ENCODE measurements at regions not wholly inside any gene's neighbourhood (a gene's known extent, or its start where the extent isn't known, plus 50 kb on each side); places are given as distances from the start of the nearest gene placed in this dataset.
"Not testable (repeated sequence)": the region's sequence is repeated elsewhere in the genome, so short reads cannot be mapped to it uniquely, and the experiment has no call there.

DNA sequence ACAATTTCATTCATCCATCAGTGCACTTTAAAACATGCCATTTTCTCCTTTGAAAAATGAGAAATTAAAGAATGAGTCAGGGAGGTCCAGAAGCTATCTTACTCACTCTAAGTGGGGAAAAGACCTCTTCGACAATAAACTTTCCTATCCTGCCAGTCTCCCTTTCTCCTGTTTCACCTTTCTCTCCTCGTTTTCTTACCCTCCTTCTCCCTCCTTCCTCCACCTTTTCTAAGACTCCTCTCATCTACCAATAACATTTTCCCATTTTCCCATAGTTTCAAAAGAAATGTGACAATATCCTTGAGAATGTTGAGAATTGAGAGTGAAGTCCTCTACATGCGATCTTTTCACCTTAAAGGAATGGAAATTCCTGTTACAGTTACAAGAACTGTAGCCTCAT lies 450.5 kb upstream of the GRAMD2B start:
- DNase-seq (ENCODE audit: low read depth in 1 of 2, low spot score in 1 of 2) = no peak
- no peak for TF ChIP-seq JUND (IDR thresholded peaks at IDR 0.05; ENCODE audit: low read depth)
- in situ Hi-C loops (cut with HindIII; ENCODE audit: low pct_unique_long_range_greater_than_20kb, low sequenced_read_pairs) = no loop called here

GRCh38 chr5:125974679-125975078 lies 448.5 kb upstream of the GRAMD2B start:
- in situ Hi-C loops (cut with HindIII; ENCODE audit: low pct_unique_long_range_greater_than_20kb, low sequenced_read_pairs) = no loop called here
- DNase-seq (ENCODE audit: low read depth in 1 of 2, low spot score in 1 of 2) = no peak
- no peak for TF ChIP-seq JUND (IDR thresholded peaks at IDR 0.05; ENCODE audit: low read depth)

- in situ Hi-C loops (cut with HindIII; ENCODE audit: low pct_unique_long_range_greater_than_20kb, low sequenced_read_pairs) = no loop called here
- DNase-seq (ENCODE audit: low read depth in 1 of 2, low spot score in 1 of 2) = no peak
- no peak for TF ChIP-seq JUND (IDR thresholded peaks at IDR 0.05; ENCODE audit: low read depth)
Measured at GRCh38 chr5:125976421-125977000, 446.7 kb upstream of the GRAMD2B start.

GRCh38 chr5:125978015-125978414 lies 445.2 kb upstream of the GRAMD2B start:
- no peak for TF ChIP-seq JUND (IDR thresholded peaks at IDR 0.05; ENCODE audit: low read depth)
- DNase-seq (ENCODE audit: low read depth in 1 of 2, low spot score in 1 of 2) = peak in 1 of 2 experiments; percentile 6
- in situ Hi-C loops (cut with HindIII; ENCODE audit: low pct_unique_long_range_greater_than_20kb, low sequenced_read_pairs) = no loop called here

DNA sequence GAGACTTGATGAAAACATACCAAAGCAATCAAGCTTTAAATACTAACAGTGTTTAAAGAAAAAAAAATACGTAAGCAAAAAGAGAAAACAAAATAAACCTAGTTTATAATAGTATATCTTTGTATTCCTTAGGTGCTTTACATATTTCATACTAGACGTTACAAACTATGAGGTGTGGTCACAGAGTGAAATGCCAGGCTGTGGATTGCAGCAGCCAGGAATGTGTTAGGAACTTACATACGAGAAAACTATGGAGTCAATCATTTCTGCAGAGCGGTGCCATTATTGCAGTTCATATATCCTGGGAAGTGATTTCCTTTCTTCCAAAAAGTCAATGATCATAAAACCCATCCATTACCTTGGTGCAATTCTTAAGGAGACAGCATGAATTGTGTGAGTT lies 443.6 kb upstream of the GRAMD2B start:
- no peak for TF ChIP-seq JUND (IDR thresholded peaks at IDR 0.05; ENCODE audit: low read depth)
- in situ Hi-C loops (cut with HindIII; ENCODE audit: low pct_unique_long_range_greater_than_20kb, low sequenced_read_pairs) = no loop called here
- DNase-seq (ENCODE audit: low read depth in 1 of 2, low spot score in 1 of 2) = no peak

- in situ Hi-C loops (cut with HindIII; ENCODE audit: low pct_unique_long_range_greater_than_20kb, low sequenced_read_pairs) = no loop called here
- TF ChIP-seq JUND (IDR thresholded peaks at IDR 0.05; ENCODE audit: low read depth) = no peak
- DNase-seq (ENCODE audit: low read depth in 1 of 2, low spot score in 1 of 2) = no peak
Measured at GRCh38 chr5:125981016-125981415, 442.2 kb upstream of the GRAMD2B start.

DNA sequence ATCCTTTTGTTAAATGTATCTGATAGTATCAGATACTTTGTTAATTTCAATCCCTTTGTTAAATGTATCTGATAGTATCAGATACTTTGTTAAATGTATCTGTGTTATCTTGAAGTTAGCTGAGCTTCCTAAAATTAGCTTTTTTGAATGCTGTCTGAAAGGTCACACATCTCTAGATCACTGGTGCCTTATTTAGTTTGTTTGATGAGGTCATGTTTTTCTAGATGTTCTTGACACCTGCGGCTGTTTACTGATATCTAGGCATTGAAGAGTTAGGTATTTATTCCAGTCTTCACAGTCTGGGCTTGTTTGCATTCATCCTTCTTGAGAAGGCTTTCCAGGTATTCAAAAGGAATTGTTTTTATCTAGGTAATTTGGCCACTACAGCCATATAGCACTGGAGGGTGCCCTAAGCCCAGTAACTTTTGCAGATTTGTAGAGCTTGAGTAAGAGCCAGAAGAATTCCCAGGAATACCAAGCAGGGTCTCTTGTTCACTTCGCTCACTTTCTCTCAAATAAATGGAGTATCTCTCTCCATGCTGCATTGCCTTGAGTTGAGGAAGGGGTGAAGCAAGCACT lies 435.4 kb upstream of the GRAMD2B start:
- in situ Hi-C loops (cut with HindIII; ENCODE audit: low pct_unique_long_range_greater_than_20kb, low sequenced_read_pairs) = no loop called here
- TF ChIP-seq JUND (IDR thresholded peaks at IDR 0.05; ENCODE audit: low read depth) = no peak

GRCh38 chr5:125992050-125992449 lies 431.2 kb upstream of the GRAMD2B start:
- in situ Hi-C loops (cut with HindIII; ENCODE audit: low pct_unique_long_range_greater_than_20kb, low sequenced_read_pairs) = no loop called here
- no peak for TF ChIP-seq JUND (IDR thresholded peaks at IDR 0.05; ENCODE audit: low read depth)
- no peak for DNase-seq (ENCODE audit: low read depth in 1 of 2, low spot score in 1 of 2)

More for the DNA sequence above, 435.4 kb upstream of the GRAMD2B start:
- peak in 1 of 2 experiments; percentile 34 for DNase-seq (ENCODE audit: low read depth in 1 of 2, low spot score in 1 of 2)

DNA sequence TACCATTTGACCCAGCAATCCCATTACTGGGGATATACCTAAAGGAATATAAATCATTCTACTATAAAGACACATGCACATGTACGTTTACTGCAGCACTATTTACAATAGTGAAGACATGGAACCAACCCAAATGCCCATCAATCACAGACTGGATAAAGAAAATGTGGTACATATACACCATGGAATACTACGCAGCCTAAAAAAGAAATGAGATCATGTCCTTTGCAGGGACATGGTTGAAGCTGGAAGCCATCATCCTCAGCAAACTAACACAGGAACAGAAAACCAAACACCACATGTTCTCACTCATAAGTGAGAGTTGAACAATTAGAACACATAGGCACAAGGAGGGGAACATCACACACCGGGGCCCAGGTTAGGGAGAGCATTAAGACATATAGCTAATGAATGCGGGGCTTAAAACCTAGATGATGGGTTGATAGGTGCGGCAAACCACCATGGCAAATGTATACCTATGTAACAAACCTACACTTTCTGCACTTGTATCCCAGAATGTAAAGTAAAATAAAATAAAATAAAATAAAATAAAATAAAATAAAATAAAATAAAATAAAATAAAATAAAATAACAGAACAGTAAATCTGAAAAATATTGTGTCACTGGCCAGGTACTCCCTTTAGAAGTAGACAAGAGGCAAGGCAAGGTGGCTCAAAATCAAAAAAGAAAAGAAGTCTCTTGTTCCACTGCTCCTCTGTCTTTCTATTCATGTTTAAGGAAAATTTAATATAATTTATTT lies 423.8 kb upstream of the GRAMD2B start:
- in situ Hi-C loops (cut with HindIII; ENCODE audit: low pct_unique_long_range_greater_than_20kb, low sequenced_read_pairs); DNase-seq (ENCODE audit: low read depth in 1 of 2, low spot score in 1 of 2): not testable (repeated sequence)

- no peak for DNase-seq (ENCODE audit: low read depth in 1 of 2, low spot score in 1 of 2)
- no peak for TF ChIP-seq JUND (IDR thresholded peaks at IDR 0.05; ENCODE audit: low read depth)
- in situ Hi-C loops (cut with HindIII; ENCODE audit: low pct_unique_long_range_greater_than_20kb, low sequenced_read_pairs) = no loop called here
Measured at GRCh38 chr5:126000507-126000906, 422.7 kb upstream of the GRAMD2B start.

DNA sequence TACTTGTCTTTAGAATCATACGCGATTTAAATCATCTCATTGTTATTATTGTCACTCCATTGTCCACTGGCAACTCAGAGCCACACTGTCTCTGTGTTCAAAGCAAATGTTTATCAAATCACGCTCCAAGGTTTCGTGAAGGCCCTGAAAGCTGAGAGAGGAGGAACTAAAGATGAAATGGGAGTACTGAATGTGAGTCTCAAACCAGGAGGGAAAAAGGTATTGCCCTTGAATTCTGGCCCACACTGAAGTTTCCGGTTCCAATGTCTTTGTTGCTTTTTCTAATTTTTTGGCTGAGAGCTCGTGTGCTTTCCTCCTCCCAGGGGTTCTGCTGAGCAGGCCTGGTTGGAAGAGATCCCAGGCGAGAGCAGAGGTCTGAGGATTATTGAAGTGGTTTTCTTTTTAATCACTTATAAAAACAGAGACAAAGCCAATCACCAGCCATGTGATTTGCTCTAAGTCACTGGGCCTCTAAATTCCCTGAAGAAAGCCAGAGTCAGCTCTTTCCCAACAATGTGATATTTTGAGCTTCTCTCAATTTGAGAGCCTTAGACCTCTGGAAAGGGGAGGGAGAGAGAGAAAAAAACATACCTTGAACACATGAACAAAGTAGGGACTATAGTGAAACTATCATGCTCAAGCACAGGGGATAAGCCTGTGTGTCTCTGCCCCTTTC lies 420.8 kb upstream of the GRAMD2B start:
- no peak for TF ChIP-seq JUND (IDR thresholded peaks at IDR 0.05; ENCODE audit: low read depth)
- DNase-seq (ENCODE audit: low read depth in 1 of 2, low spot score in 1 of 2) = no peak
- in situ Hi-C loops (cut with HindIII; ENCODE audit: low pct_unique_long_range_greater_than_20kb, low sequenced_read_pairs) = no loop called here

GRCh38 chr5:126003309-126003708 lies 419.9 kb upstream of the GRAMD2B start:
- no peak for TF ChIP-seq JUND (IDR thresholded peaks at IDR 0.05; ENCODE audit: low read depth)
- no peak for DNase-seq (ENCODE audit: low read depth in 1 of 2, low spot score in 1 of 2)
- in situ Hi-C loops (cut with HindIII; ENCODE audit: low pct_unique_long_range_greater_than_20kb, low sequenced_read_pairs) = no loop called here

GRCh38 chr5:126004636-126005035 lies 418.6 kb upstream of the GRAMD2B start:
- in situ Hi-C loops (cut with HindIII; ENCODE audit: low pct_unique_long_range_greater_than_20kb, low sequenced_read_pairs) = no loop called here
- no peak for TF ChIP-seq JUND (IDR thresholded peaks at IDR 0.05; ENCODE audit: low read depth)
- DNase-seq (ENCODE audit: low read depth in 1 of 2, low spot score in 1 of 2) = peak in 1 of 2 experiments; percentile 31
